ENCODE measurements at regions not wholly inside any gene's neighbourhood (a gene's known extent, or its start where the extent isn't known, plus 50 kb on each side); places are given as distances from the start of the nearest gene placed in this dataset.

GRCh38 chr6:113630738-113631535, 226.2 kb upstream of the MARCKS start:
- H3K27ac ChIP-seq = peak overlapping the region; percentile 70
- H3K9ac ChIP-seq (ENCODE audit: low read depth in 2 of 2, low read length in 2 of 2) = peak overlapping the region in 1 of 2 donors; percentile 48
- H3K4me3 ChIP-seq = no peak overlapping the region
- TF ChIP-seq CTCF (IDR thresholded peaks at IDR 0.05) = no peak
- H3K27me3 ChIP-seq = no peaks in the 10 kb centered on the region
- H3K4me1 ChIP-seq = peaks cover 7% of the 10 kb centered on the region
- no peaks in the 10 kb centered on the region for H3K36me3 ChIP-seq
- intact Hi-C loops (cut with DNase I) = no loop called here
- H3K9me3 ChIP-seq = no peaks in the 10 kb centered on the region
- DNase-seq = no peak

GRCh38 chr6:113631666-113632065, 225.5 kb upstream of the MARCKS start:
- Histone ChIP-seq H3K27me3 (no peaks in the 10 kb centered on the region), H3K9me3 (no peaks in the 10 kb centered on the region), H3K9ac (ENCODE audit: low read depth in 2 of 2, low read length in 2 of 2) (no peak overlapping the region), H3K4me3 (no peak overlapping the region), H3K4me1 (peaks cover 10% of the 10 kb centered on the region), H3K36me3 (no peaks in the 10 kb centered on the region), H3K27ac (peak overlapping the region; percentile 70)
- intact Hi-C loops (cut with DNase I) = no loop called here
- TF ChIP-seq CTCF (IDR thresholded peaks at IDR 0.05) = no peak
- DNase-seq = no peak

- Histone ChIP-seq H3K9ac (ENCODE audit: low read depth in 2 of 2, low read length in 2 of 2) (peak overlapping the region in 1 of 2 donors; percentile 67), H3K27ac (peak overlapping the region; percentile 70), H3K4me1 (peaks cover 11% of the 10 kb centered on the region), H3K9me3 (no peaks in the 10 kb centered on the region), H3K27me3 (no peaks in the 10 kb centered on the region), H3K36me3 (no peaks in the 10 kb centered on the region), H3K4me3 (peak overlapping the region; percentile 7)
- peak; percentile 50 for DNase-seq
- intact Hi-C loops (cut with DNase I) = no loop called here
- no peak for TF ChIP-seq CTCF (IDR thresholded peaks at IDR 0.05)
Observed at GRCh38 chr6:113632220-113632864, 224.8 kb upstream of the MARCKS start.

- DNase-seq = no peak
- no peak for TF ChIP-seq CTCF (IDR thresholded peaks at IDR 0.05)
- Histone ChIP-seq H3K27me3 (no peaks in the 10 kb centered on the region), H3K4me1 (peaks cover 11% of the 10 kb centered on the region), H3K9ac (ENCODE audit: low read depth in 2 of 2, low read length in 2 of 2) (no peak overlapping the region), H3K36me3 (no peaks in the 10 kb centered on the region), H3K9me3 (no peaks in the 10 kb centered on the region), H3K27ac (no peak overlapping the region), H3K4me3 (no peak overlapping the region)
- intact Hi-C loops (cut with DNase I) = no loop called here
Observed at GRCh38 chr6:113633638-113634037, 223.5 kb upstream of the MARCKS start.

- Histone ChIP-seq H3K9me3 (no peaks in the 10 kb centered on the region), H3K9ac (ENCODE audit: low read depth in 2 of 2, low read length in 2 of 2) (no peak overlapping the region), H3K36me3 (no peaks in the 10 kb centered on the region), H3K27me3 (no peaks in the 10 kb centered on the region), H3K4me1 (peaks cover 11% of the 10 kb centered on the region), H3K27ac (no peak overlapping the region), H3K4me3 (no peak overlapping the region)
- intact Hi-C loops (cut with DNase I) = no loop called here
- no peak for TF ChIP-seq CTCF (IDR thresholded peaks at IDR 0.05)
- DNase-seq = no peak
Observed at GRCh38 chr6:113634352-113635163, 222.6 kb upstream of the MARCKS start.
